SW480 (cell line): ENCODE measurements at regions not wholly inside any gene's neighbourhood (a gene's known extent, or its start where the extent isn't known, plus 50 kb on each side); places are given as distances from the start of the nearest gene placed in this dataset.
"Not testable (repeated sequence)": the region's sequence is repeated elsewhere in the genome, so short reads cannot be mapped to it uniquely, and the experiment has no call there.

Experiments used
- DNase-seq: peaks from one replicate; pipeline ENCODE4 v3.0.0-alpha.2; 2016; ENCODE audit warnings: low spot score

- DNase-seq, result no peak
These were observed 183.9 kb downstream of the MYRFL start for GRCh38 chr12:70008944-70009343.

DNA sequence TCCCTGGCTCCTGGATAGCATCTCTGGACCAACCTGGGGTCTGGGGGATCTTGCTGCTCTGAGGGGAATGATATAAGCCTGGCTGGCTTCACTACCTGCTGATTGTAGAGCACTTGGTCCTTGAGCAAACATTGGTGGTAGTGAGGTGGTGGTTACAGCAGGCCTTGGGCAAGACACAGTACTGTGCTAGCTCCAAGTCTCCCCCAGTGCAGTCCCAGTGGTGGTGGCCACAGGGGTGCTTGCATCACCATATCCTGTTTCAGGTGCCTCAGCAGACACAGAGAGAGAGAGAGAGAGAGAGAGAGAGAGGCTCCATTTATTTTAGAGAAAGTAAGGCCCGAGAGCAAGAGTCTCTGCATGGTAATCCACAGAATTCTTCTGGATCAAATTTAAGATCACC is 186.3 kb downstream of the MYRFL start:
- no peak for DNase-seq

DNA sequence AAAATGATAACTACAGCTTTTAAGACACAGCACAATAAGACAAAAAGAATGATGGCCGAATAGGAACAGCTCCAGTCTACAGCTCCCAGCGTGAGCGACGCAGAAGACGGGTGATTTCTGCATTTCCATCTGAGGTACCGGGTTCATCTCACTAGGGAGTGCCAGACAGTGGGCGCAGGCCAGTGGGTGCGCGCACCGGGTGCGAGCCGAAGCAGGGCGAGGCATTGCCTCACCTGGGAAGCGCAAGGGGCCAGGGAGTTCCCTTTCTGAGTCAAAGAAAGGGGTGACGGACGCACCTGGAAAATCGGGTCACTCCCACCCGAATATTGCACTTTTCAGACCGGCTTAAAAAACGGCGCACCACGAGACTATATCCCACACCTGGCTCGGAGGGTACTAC is 188.0 kb downstream of the MYRFL start:
- DNase-seq, result not testable (repeated sequence)

- DNase-seq, result no peak
These were observed 203.5 kb downstream of the MYRFL start for GRCh38 chr12:70028515-70028914.

- no peak for DNase-seq
These were observed 203.9 kb downstream of the MYRFL start for GRCh38 chr12:70028918-70029317.

- no peak for DNase-seq
These were observed 206.0 kb downstream of the MYRFL start for GRCh38 chr12:70031046-70031445.

- no peak for DNase-seq
These were observed 207.0 kb downstream of the MYRFL start for GRCh38 chr12:70032076-70032475.

DNA sequence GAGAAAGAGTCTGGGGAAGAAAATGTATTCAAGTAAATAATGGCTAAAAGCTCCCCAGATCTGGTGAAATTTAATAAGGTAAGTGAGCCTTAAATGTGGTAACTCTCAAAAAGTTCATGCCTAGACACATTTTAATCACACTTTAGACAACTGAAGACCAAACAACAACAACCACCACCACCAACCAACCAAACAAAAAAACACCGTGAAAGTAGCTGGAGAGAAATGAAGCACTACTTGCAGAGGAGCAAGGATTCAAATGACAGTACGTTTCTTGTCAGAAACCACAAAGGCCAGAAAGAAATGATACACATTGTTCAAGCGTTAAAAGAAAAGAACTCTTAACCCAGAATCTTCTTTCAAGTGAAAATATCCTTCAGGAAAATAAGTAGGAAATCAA is 208.3 kb downstream of the MYRFL start:
- DNase-seq, result no peak

DNA sequence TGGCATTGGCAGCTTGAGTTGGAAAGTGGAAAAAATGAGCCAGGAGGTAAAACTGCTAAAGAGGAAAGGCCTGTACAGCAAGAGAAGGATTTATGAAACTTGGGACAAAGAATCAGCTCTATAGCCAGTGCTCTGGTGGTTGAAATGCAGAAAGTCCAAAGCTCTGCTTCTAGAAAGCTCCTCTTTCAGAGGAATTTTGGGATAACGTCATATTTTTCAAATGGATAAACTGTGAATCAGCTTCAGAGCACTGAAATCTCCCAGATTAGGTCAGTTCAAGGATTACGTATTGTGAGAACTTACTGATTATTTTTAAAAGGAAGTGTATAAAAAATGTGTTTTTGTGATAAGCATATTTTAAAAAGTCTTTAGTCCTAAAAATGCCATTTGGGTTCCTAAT is 203.1 kb upstream of the CNOT2 start:
- DNase-seq, result no peak

DNA sequence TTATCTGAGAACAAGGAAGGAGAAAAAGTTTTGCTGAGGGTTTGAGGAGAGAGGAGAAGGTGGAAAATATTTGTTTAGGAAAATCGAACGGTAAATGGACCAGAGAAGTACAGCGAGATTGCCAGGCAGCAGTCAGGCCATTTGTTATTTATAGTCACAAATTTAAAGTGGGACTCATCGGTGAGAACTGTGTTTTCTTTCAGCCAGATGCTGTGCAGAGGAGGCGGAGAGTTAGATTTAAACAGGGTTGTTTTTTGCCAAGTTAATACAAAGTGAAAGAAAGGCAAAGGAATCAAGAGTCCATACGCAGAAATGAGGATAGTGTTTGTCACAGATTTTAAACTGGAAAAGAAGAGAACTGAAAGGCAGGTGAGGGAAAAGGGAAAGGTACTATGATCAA is 200.6 kb upstream of the CNOT2 start:
- DNase-seq, result no peak

DNA sequence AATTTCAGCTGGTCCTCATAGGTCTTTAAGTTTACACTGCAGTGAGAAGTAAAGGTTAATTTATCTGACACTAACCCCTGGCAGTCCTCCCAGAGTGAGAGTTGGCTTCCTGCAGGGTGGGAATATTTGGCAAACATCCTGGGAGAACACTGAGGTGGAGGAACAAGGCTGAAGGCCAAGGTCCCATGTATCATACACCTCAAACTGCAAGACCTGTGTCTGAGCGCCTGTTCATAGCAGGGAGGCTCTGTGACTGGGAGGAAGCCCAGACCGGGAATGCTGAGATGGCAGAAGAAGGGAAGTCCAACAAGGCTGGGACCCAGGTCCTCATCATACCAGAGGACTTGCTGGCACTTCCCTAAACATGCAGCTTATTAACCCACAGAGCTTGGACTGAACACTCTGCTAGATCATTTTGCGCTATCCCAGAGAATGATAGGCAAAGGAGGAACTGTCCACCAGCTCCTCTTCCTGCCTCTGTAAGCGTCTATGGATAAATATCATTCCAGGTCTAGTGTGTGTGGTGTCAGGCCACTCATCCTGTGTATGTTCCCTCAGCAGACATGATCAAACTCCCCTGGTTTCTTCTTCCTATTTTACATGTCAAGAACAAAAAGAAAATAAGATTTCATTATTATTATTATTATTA is 199.6 kb upstream of the CNOT2 start:
- no peak for DNase-seq

GRCh38 chr12:70044167-70044566 is 199.1 kb upstream of the CNOT2 start:
- DNase-seq, result peak; percentile 3

DNA sequence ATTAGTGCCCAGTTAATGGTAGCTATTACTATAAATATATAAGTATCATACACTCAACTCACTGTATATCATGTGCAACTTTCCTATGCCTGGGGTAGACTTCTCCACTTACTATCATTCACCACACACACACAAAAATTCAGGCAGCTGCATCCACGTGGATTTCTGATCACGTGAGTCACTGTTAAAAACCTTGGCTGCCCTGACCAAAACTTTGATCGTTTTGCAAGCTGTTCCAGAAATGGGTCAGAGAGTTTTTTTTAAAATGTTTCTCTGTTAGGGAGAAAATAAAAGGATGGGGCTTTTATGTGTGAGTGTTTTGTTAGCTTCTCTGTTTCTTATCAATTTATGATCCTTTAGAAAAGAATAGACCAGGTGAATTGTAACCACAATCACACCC is 198.2 kb upstream of the CNOT2 start:
- DNase-seq, result no peak

- DNase-seq, result no peak
These were observed 197.7 kb upstream of the CNOT2 start for GRCh38 chr12:70045514-70045913.

DNA sequence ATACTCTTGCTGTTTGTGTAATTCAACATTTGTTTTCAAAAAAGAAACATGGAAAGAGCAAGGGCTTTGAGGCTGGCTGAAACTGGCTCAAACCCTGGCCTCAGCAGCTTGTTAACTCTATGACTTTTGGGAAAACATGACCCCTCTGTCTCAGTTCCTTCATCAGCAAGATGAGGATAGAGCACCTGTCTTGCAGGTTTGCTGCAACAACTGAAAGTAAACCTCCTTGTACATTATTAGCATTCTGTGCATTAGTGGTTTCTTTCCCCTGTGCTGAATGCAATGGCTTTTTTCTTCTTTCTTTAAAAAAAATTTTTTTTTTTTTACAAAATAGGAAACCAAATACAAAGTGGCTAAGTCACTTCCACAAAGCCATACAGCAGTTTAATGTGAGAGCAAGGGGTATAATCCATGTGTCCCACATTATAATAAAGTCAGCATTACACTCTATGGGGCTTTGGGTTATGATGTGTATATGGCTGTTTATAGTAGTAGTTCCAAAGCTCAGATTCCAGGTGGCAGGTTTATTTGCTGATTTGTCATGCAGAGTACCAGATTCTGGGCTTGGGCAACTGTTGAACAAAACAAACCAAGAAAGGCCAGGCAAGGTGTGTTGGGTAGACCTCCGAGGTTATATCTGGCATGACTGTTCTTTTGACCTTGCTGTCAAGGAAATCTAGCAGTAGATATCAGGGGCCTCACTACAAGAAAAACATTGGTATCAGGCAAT is 194.5 kb upstream of the CNOT2 start:
- DNase-seq, result no peak

GRCh38 chr12:70049596-70050360 is 193.5 kb upstream of the CNOT2 start:
- no peak for DNase-seq

DNA sequence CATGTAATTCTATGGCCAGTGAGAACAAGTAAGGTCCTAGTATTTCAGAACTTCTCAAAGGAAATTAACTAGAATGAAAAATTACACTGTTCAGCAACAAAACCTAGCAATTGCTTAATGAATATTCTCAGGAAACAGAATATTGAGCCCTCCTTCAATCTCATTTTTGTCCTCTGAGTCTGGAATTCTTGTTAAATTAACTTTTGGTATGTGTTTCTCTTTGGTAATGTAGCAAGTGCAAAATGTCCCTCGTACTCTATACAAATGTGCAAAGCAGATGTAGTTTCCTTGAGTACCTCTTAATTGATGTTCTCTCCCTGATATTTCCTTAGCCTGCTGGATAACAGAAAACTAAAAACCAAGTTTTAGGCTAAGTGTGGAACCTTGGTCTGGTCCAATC is 190.8 kb upstream of the CNOT2 start:
- no peak for DNase-seq

- peak; percentile 73 for DNase-seq
These were observed 190.2 kb upstream of the CNOT2 start for GRCh38 chr12:70052931-70053497.

- no peak for DNase-seq
These were observed 183.9 kb upstream of the CNOT2 start for GRCh38 chr12:70059373-70059772.

DNA sequence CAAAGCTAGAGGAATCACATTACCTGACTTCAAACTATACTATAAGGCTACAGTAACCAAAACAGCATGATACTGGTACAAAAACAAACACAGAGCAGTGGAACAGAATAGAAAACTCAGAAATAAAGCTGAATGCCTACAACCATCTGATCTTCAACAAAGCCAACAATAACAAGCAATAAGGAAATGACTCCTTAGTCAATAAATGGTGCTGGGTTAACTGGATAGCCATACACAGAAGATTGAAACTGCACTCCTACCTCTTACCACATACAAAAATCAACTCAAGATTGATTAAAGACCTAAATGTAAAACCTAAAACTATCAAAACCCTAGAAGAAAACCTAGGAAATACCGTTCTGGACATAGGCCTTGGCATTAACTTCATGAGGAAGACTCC is 182.6 kb upstream of the CNOT2 start:
- no peak for DNase-seq

GRCh38 chr12:70068743-70069142 is 174.5 kb upstream of the CNOT2 start:
- no peak for DNase-seq

GRCh38 chr12:70069221-70070105 is 173.8 kb upstream of the CNOT2 start:
- DNase-seq, result no peak
